Chondrocyte (in vitro differentiated cells): ENCODE measurements at regions not wholly inside any gene's neighbourhood (a gene's known extent, or its start where the extent isn't known, plus 50 kb on each side); places are given as distances from the start of the nearest gene placed in this dataset.

Experiments used
- DNase-seq: peaks from one replicate; pipeline ENCODE4 v3.0.0; 2021; ENCODE audit warnings: mixed read lengths, low spot score
- H3K27ac Mint-ChIP-seq: one replicate; pipeline ENCODE4 v1.8.0; 2021; ENCODE audit warnings: mild to moderate bottlenecking, moderate library complexity, mixed read lengths; ENCODE audit not compliant: unreplicated experiment
- H3K27me3 Mint-ChIP-seq: 2 replicates; pipeline ENCODE4 v1.8.0; 2021; ENCODE audit warnings: low read depth, mixed read lengths
- H3K36me3 Mint-ChIP-seq: 2 replicates; pipeline ENCODE4 v1.8.0; 2021; ENCODE audit warnings: low read depth, mixed read lengths
- H3K4me1 Mint-ChIP-seq: 2 replicates; pipeline ENCODE4 v1.8.0; 2021; ENCODE audit warnings: low read depth, mild to moderate bottlenecking, mixed read lengths
- H3K4me3 Mint-ChIP-seq: one replicate; pipeline ENCODE4 v1.8.0; 2021; ENCODE audit warnings: mild to moderate bottlenecking, moderate library complexity, mixed read lengths; ENCODE audit not compliant: unreplicated experiment
- H3K9me3 Mint-ChIP-seq: 2 replicates; pipeline ENCODE4 v1.8.0; 2021; ENCODE audit warnings: low read depth, mixed read lengths
- TF ChIP-seq, protein P1 (sequence below): fragments of 200-600 bp; sonication (generic); IDR thresholded peaks from 2 replicates; pipeline ENCODE4 v1.5.0; 2021; ENCODE audit warnings: antibody characterized with exemption, mild to moderate bottlenecking, moderate library complexity

DNA sequence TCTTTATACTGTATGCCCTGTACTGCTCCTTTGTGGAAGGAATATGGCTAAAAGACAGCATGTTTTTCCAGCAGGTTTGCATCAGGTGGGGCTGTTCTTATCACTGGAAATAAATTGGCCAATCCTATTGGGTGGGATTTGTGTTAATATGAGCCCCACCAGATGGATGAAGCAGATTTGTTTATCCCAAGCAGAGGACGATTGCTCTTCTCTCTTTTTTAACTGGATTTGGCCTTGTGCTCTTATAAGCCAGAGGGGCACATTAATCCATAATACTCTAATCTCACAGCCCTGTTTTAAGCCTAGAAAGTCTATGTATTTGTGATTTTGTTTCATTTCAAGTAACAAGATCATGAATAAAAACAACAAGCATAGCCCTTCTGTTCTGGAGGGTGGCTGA lies 240.1 kb upstream of the ADARB2 start:
- H3K4me1 Mint-ChIP-seq, result peaks cover 18% of the 10 kb centered on the region
- H3K9me3 Mint-ChIP-seq, result peaks cover 17% of the 10 kb centered on the region
- no peak for DNase-seq
- peaks cover 2% of the 10 kb centered on the region for H3K36me3 Mint-ChIP-seq
- TF ChIP-seq, protein P1, sequence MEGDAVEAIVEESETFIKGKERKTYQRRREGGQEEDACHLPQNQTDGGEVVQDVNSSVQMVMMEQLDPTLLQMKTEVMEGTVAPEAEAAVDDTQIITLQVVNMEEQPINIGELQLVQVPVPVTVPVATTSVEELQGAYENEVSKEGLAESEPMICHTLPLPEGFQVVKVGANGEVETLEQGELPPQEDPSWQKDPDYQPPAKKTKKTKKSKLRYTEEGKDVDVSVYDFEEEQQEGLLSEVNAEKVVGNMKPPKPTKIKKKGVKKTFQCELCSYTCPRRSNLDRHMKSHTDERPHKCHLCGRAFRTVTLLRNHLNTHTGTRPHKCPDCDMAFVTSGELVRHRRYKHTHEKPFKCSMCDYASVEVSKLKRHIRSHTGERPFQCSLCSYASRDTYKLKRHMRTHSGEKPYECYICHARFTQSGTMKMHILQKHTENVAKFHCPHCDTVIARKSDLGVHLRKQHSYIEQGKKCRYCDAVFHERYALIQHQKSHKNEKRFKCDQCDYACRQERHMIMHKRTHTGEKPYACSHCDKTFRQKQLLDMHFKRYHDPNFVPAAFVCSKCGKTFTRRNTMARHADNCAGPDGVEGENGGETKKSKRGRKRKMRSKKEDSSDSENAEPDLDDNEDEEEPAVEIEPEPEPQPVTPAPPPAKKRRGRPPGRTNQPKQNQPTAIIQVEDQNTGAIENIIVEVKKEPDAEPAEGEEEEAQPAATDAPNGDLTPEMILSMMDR, result no peak
- H3K27me3 Mint-ChIP-seq, result peaks cover 10% of the 10 kb centered on the region
- H3K4me3 Mint-ChIP-seq, result no peak overlapping the region
- H3K27ac Mint-ChIP-seq, result no peak overlapping the region

DNA sequence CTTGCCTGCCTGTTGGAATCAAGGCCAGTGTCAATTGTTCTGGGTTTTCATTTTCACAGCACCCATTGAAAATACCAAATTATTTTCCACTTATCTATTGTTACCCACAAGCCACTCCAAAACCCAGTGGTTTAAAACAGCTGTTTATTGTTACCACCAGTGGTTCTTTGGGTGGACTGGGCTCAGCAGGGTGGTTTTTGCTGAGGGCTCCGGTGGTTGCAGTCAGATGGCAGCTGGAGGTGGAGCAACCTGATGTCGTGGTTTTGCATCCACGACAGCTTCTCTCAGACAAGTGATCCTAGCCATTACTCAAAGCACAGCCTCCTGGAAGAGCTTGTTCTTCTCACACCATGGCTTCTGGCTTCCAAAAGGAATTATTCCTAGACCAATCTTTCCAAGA lies 235.1 kb upstream of the ADARB2 start:
- no peak for DNase-seq
- Mint-ChIP-seq H3K4me3 (no peak overlapping the region), H3K4me1 (peaks cover 18% of the 10 kb centered on the region), H3K27me3 (no peaks in the 10 kb centered on the region), H3K36me3 (no peaks in the 10 kb centered on the region), H3K9me3 (peaks cover 10% of the 10 kb centered on the region), H3K27ac (no peak overlapping the region)
- TF ChIP-seq, protein P1, result no peak

DNA sequence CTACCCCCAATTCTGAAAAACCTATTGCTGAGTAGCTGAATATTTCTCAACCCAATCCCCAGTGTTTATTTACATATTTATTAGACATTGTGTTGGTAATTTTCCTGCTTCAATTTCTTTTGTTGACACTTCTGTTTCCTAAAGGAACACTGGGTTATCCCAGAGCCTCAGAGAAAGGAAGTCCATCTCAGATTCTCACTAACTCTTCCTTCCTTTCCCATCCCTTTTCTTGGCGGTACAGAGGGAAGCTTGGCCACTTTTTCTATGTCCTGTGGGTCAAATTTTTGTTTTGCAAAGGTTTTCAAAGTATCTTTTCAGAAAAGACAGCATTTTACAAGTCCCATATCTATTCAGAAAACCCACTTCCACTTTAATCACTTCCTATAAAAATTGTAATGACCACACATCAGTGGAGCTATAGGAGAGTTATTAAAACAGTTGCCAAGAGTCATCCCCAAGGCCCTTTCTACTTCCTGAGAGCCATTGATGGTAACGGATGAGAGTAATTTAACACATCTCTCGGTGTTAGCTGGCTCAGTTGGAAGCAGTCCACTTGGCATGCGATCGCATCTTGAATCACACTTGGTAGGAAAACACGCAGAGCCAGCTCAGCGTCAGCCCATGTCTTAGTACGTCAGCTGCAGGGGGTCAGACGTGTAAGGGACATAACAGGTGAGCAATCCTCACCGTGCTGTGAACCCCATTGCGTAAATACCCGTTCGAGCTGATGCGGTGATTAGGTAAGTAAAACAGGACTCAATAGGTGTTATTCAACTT lies 231.1 kb upstream of the ADARB2 start:
- Mint-ChIP-seq H3K27ac (no peak overlapping the region), H3K9me3 (peaks cover 7% of the 10 kb centered on the region), H3K27me3 (no peaks in the 10 kb centered on the region), H3K36me3 (no peaks in the 10 kb centered on the region), H3K4me3 (no peak overlapping the region), H3K4me1 (peaks cover 18% of the 10 kb centered on the region)
- TF ChIP-seq, protein P1, result no peak
- DNase-seq, result no peak

DNA sequence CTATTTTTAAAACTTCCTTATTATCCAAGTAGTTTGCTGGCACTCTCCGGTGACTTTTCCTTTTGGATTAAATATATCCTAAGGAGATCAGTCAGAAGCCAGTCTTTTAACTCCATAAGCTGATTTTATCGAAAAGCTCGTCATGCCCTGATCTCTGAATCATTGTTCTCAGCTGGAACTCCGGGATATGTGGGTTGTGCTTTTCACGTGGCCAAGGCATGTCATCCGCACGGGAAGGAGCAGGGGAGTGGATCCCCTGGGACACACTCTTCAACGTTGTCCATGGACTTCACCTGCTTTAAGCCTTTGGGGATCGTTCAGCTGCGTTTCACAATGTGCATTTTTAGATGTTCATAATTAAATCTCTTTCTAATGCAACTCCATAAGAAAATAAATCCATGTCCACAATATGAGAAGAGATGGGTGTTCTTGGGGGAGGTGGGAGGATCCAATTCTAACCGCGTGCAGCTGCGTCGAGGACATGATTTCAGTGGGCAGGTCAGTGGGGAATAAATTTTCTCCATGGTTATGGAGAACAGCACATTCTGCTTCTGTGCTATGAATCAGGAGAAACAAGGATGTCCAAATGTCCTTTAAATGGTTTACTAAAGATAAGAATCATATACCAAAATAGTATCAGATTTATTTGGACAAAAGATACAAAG lies 229.5 kb upstream of the ADARB2 start:
- H3K27ac Mint-ChIP-seq, result no peak overlapping the region
- H3K9me3 Mint-ChIP-seq, result no peaks in the 10 kb centered on the region
- H3K4me1 Mint-ChIP-seq, result peaks cover 10% of the 10 kb centered on the region
- H3K27me3 Mint-ChIP-seq, result no peaks in the 10 kb centered on the region
- H3K4me3 Mint-ChIP-seq, result no peak overlapping the region
- H3K36me3 Mint-ChIP-seq, result no peaks in the 10 kb centered on the region
- TF ChIP-seq, protein P1, result no peak
- no peak for DNase-seq

DNA sequence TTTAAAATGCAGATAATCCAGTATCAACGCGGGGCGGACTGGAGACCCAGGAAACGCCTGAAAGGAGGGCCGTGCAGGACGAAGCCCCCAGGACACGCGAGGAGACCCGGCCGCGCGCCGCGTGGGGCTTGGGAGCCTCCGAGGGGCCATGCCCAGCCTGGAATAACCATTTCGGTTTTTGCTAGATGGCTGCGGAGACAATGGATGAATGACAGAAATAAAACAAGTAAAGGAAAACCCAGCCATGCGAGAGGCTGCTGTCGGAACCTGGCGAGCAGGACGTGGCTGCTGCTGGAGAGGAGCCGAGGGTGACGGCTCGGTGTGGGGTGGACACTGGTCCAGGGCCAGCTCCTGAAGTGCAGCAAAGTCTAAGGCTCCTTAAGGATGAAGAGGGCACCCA lies 227.2 kb upstream of the ADARB2 start:
- peaks cover 10% of the 10 kb centered on the region for H3K4me1 Mint-ChIP-seq
- no peaks in the 10 kb centered on the region for H3K9me3 Mint-ChIP-seq
- no peak overlapping the region for H3K27ac Mint-ChIP-seq
- TF ChIP-seq, protein P1, result no peak
- H3K4me3 Mint-ChIP-seq, result no peak overlapping the region
- no peaks in the 10 kb centered on the region for H3K36me3 Mint-ChIP-seq
- peaks cover 3% of the 10 kb centered on the region for H3K27me3 Mint-ChIP-seq
- DNase-seq, result no peak
